ENCODE measurements at regions not wholly inside any gene's neighbourhood (a gene's known extent, or its start where the extent isn't known, plus 50 kb on each side); places are given as distances from the start of the nearest gene placed in this dataset.

DNA sequence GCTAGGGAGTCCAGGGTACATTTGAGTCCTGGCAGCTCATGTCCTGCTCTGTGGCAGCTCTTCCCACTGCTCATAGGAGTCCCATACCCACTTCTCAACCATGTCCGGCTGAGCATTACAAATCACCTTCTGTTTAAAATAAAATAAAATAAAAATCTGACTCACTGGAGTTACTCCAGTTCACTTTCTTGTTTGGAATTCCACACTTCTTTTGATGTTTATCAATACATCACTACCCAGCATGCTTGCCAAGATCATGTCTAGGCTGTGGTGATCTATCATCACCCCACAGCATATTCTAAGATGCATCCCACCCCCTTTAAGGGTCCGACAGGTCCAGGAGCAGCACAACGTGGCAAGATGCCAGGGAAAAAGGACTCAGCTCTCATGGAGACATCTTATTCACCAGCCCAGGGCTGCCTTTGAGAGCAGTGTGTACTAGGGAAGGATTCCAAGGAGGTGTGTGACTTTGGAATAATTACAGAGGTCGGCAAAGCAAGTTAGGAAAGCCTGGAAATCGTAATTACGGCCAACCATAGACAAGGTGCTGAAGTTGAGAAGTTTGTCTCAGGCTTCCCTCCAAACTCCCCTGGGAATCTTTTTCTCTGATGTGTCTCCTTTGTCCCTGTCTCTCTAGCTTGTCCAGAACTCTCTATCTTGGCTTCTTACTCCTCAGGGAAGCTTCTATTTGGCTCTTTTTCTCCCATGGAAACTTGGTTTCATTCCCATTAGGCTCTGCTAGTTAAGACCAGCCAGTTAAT, 111.4 kb upstream of the SLC1A3 start:
- ChIA-PET POLR2A (no interaction called here), CTCF (interaction anchor here (1.2 kb wide), 1 partner anchor 196 kb away, joined by 4 read pairs; no protein-coding TSS in a partner anchor)
- H3K27me3 ChIP-seq (ENCODE audit: control insufficient read depth, insufficient read depth, low read length): no peaks in the 10 kb centered on the region
- in situ Hi-C loops (cut with HindIII; ENCODE audit: low pct_unique_long_range_greater_than_20kb, low sequenced_read_pairs) (no loop called here), intact Hi-C loops (cut with micrococcal nuclease; ENCODE audit: unreplicated experiment) (no loop called here)
- TF ChIP-seq, protein P1, sequence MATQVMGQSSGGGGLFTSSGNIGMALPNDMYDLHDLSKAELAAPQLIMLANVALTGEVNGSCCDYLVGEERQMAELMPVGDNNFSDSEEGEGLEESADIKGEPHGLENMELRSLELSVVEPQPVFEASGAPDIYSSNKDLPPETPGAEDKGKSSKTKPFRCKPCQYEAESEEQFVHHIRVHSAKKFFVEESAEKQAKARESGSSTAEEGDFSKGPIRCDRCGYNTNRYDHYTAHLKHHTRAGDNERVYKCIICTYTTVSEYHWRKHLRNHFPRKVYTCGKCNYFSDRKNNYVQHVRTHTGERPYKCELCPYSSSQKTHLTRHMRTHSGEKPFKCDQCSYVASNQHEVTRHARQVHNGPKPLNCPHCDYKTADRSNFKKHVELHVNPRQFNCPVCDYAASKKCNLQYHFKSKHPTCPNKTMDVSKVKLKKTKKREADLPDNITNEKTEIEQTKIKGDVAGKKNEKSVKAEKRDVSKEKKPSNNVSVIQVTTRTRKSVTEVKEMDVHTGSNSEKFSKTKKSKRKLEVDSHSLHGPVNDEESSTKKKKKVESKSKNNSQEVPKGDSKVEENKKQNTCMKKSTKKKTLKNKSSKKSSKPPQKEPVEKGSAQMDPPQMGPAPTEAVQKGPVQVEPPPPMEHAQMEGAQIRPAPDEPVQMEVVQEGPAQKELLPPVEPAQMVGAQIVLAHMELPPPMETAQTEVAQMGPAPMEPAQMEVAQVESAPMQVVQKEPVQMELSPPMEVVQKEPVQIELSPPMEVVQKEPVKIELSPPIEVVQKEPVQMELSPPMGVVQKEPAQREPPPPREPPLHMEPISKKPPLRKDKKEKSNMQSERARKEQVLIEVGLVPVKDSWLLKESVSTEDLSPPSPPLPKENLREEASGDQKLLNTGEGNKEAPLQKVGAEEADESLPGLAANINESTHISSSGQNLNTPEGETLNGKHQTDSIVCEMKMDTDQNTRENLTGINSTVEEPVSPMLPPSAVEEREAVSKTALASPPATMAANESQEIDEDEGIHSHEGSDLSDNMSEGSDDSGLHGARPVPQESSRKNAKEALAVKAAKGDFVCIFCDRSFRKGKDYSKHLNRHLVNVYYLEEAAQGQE (IDR thresholded peaks at IDR 0.05; ENCODE audit: insufficient read depth in 1 of 2, low read depth in 2 of 2, low read length in 1 of 2): no peak
- TF ChIP-seq, protein P2, sequence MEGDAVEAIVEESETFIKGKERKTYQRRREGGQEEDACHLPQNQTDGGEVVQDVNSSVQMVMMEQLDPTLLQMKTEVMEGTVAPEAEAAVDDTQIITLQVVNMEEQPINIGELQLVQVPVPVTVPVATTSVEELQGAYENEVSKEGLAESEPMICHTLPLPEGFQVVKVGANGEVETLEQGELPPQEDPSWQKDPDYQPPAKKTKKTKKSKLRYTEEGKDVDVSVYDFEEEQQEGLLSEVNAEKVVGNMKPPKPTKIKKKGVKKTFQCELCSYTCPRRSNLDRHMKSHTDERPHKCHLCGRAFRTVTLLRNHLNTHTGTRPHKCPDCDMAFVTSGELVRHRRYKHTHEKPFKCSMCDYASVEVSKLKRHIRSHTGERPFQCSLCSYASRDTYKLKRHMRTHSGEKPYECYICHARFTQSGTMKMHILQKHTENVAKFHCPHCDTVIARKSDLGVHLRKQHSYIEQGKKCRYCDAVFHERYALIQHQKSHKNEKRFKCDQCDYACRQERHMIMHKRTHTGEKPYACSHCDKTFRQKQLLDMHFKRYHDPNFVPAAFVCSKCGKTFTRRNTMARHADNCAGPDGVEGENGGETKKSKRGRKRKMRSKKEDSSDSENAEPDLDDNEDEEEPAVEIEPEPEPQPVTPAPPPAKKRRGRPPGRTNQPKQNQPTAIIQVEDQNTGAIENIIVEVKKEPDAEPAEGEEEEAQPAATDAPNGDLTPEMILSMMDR (IDR thresholded peaks at IDR 0.05): no peak
- no peak for TF ChIP-seq SIN3A (IDR thresholded peaks at IDR 0.05; ENCODE audit: borderline replicate concordance, insufficient read depth, low read depth, low read length)
- no peak for TF ChIP-seq POLR2AphosphoS5 (IDR thresholded peaks at IDR 0.05; ENCODE audit: low read depth, low read length)
- TF ChIP-seq TCF7L2 (IDR thresholded peaks at IDR 0.05; ENCODE audit: low read depth, low read length): no peak
- no peak overlapping the region for H3K27ac ChIP-seq (ENCODE audit: low read length)
- no TSS peak for BruUV-seq (replicated peaks)
- ATAC-seq (no peak), DNase-seq (ENCODE audit: low read depth, low spot score) (no peak)
- no peaks in the 10 kb centered on the region for H3K4me1 ChIP-seq (ENCODE audit: control insufficient read depth, insufficient read depth, low read length)
- H3K4me3 ChIP-seq (ENCODE audit: low read depth in 2 of 2, low read length in 2 of 2): no peak overlapping the region
- H3K9me3 ChIP-seq (ENCODE audit: control insufficient read depth, insufficient read depth, low read depth, low read length): no peaks in the 10 kb centered on the region
- H3K36me3 ChIP-seq (ENCODE audit: control insufficient read depth, insufficient read depth, low read length): no peaks in the 10 kb centered on the region

GRCh38 chr5:36495611-36496010, 110.8 kb upstream of the SLC1A3 start:
- DNase-seq (ENCODE audit: low read depth, low spot score) (no peak), ATAC-seq (no peak)
- ChIA-PET CTCF (no interaction called here), POLR2A (no interaction called here)
- BruUV-seq (replicated peaks): no TSS peak
- H3K27ac ChIP-seq (ENCODE audit: low read length): no peak overlapping the region
- no peaks in the 10 kb centered on the region for H3K27me3 ChIP-seq (ENCODE audit: control insufficient read depth, insufficient read depth, low read length)
- in situ Hi-C loops (cut with HindIII; ENCODE audit: low pct_unique_long_range_greater_than_20kb, low sequenced_read_pairs) (no loop called here), intact Hi-C loops (cut with micrococcal nuclease; ENCODE audit: unreplicated experiment) (no loop called here)
- H3K36me3 ChIP-seq (ENCODE audit: control insufficient read depth, insufficient read depth, low read length): no peaks in the 10 kb centered on the region
- no peak overlapping the region for H3K4me3 ChIP-seq (ENCODE audit: low read depth in 2 of 2, low read length in 2 of 2)
- H3K9me3 ChIP-seq (ENCODE audit: control insufficient read depth, insufficient read depth, low read depth, low read length): no peaks in the 10 kb centered on the region
- no peaks in the 10 kb centered on the region for H3K4me1 ChIP-seq (ENCODE audit: control insufficient read depth, insufficient read depth, low read length)
- TF ChIP-seq TCF7L2 (IDR thresholded peaks at IDR 0.05; ENCODE audit: low read depth, low read length): no peak
- no peak for TF ChIP-seq POLR2AphosphoS5 (IDR thresholded peaks at IDR 0.05; ENCODE audit: low read depth, low read length)
- TF ChIP-seq, protein P2 (IDR thresholded peaks at IDR 0.05): no peak
- TF ChIP-seq, protein P1 (IDR thresholded peaks at IDR 0.05; ENCODE audit: insufficient read depth in 1 of 2, low read depth in 2 of 2, low read length in 1 of 2): no peak
- TF ChIP-seq SIN3A (IDR thresholded peaks at IDR 0.05; ENCODE audit: borderline replicate concordance, insufficient read depth, low read depth, low read length): no peak

Measured in Panc1 (cell line).